B cell (primary cell): ENCODE measurements at regions not wholly inside any gene's neighbourhood (a gene's known extent, or its start where the extent isn't known, plus 50 kb on each side); places are given as distances from the start of the nearest gene placed in this dataset.

Experiments
- ATAC-seq: fragments of 200-7000 bp; cut with Tn5 transposase; one replicate; pipeline ENCODE4 v1.10.0; 2021; ENCODE audit warnings: low read depth, mild to moderate bottlenecking, moderate number of reproducible peaks, moderate library complexity
- CTCF ChIA-PET: fragments of 350-600 bp; sonication (Branson Sonifier 250); formaldehyde crosslinking; loops from one replicate; lab custom pipeline; 2021; ENCODE audit warnings: antibody characterized with exemption, inconsistent platforms; lab: Charles Lee
- POLR2A ChIA-PET: fragments of 350-600 bp; sonication (Branson Sonifier 250); formaldehyde crosslinking; loops from one replicate; lab custom pipeline; 2021; ENCODE audit warnings: antibody characterized with exemption; lab: Charles Lee
- DNase-seq: peaks from one replicate; pipeline ENCODE4 v3.0.0; 2013
- H2AFZ ChIP-seq: 2 replicates; pipeline ENCODE4 v1.6.1; 2012; ENCODE audit warnings: mild to moderate bottlenecking, low read depth, low read length; ENCODE audit not compliant: insufficient read depth, poor library complexity, severe bottlenecking
- H3K27ac ChIP-seq, 2 donors: 1 replicate in 1 of 2; 2 replicates in 1 of 2; pipeline ENCODE4 v1.5.1; 2012 to 2013; ENCODE audit warnings: low read length in 2 of 2, mild to moderate bottlenecking in 2 of 2, moderate library complexity in 1 of 2
- H3K27me3 ChIP-seq, 4 experiments: fragments of 200-600 bp in 1 of 4; sonication (generic) in 1 of 4; replicated peaks in 1 of 4; 1 replicate in 2 of 4; 2 replicates in 2 of 4; pipeline versions ENCODE4 v1.6.1 to v1.7.0; 2013 to 2016; ENCODE audit warnings: low read length in 3 of 4, mild to moderate bottlenecking in 2 of 4, mixed read lengths in 1 of 4, moderate library complexity in 1 of 4; ENCODE audit not compliant: insufficient read depth in 4 of 4, control insufficient read depth in 3 of 4; ENCODE audit errors: control extremely low read depth in 1 of 4
- H3K36me3 ChIP-seq, 2 experiments: replicated peaks in 1 of 2; 1 replicate in 1 of 2; 2 replicates in 1 of 2; pipeline versions ENCODE4 v1.6.1 to v1.7.1; 2013; ENCODE audit warnings: low read length in 1 of 2; ENCODE audit not compliant: insufficient read depth in 2 of 2, control insufficient read depth in 1 of 2; ENCODE audit errors: control extremely low read depth in 1 of 2, extremely low read depth in 1 of 2
- H3K4me1 ChIP-seq, 2 donors: fragments of 200-600 bp in 1 of 2; sonication (generic) in 1 of 2; 1 replicate in 1 of 2; 2 replicates in 1 of 2; pipeline versions ENCODE4 v1.5.1 to v1.6.1; 2013 to 2017; ENCODE audit warnings: low read length in 2 of 2; ENCODE audit not compliant: control insufficient read depth in 2 of 2, insufficient read depth in 2 of 2
- H3K4me2 ChIP-seq: replicated peaks from 2 replicates; pipeline ENCODE3; 2012; ENCODE audit warnings: mild to moderate bottlenecking, low read depth, low read length; ENCODE audit not compliant: poor library complexity, severe bottlenecking
- H3K4me3 ChIP-seq, 5 experiments: fragments of 200-600 bp in 1 of 5; sonication (generic) in 1 of 5; 1 replicate in 3 of 5; 2 replicates in 2 of 5; pipeline versions ENCODE4 v1.5.1 to v1.7.0; 2011 to 2016; ENCODE audit warnings: low read length in 4 of 5, mild to moderate bottlenecking in 4 of 5, low read depth in 2 of 5, control low read depth in 1 of 5, moderate library complexity in 1 of 5; ENCODE audit not compliant: insufficient read depth in 1 of 5; ENCODE audit errors: control extremely low read depth in 1 of 5, extremely low read depth in 1 of 5
- H3K79me2 ChIP-seq: fragments of 200-600 bp; sonication (generic); one replicate; pipeline ENCODE4 v1.6.0; 2016; ENCODE audit warnings: low read length; ENCODE audit not compliant: control insufficient read depth, insufficient read depth
- H3K9ac ChIP-seq: fragments of 200-600 bp; sonication (generic); 2 replicates; pipeline ENCODE4 v1.6.1; 2017; ENCODE audit warnings: mild to moderate bottlenecking, low read length, moderate library complexity
- H3K9me3 ChIP-seq, 3 donors: one replicate each; pipeline versions ENCODE4 v1.6.1 to v1.7.1; 2013; ENCODE audit warnings: low read length in 2 of 3; ENCODE audit not compliant: control insufficient read depth in 2 of 3, insufficient read depth in 1 of 3; ENCODE audit errors: control extremely low read depth in 1 of 3
- H4K20me1 ChIP-seq: 2 replicates; pipeline ENCODE4 v1.6.0; 2012; ENCODE audit warnings: mild to moderate bottlenecking, low read length; ENCODE audit not compliant: insufficient read depth, control insufficient read depth, poor library complexity, severe bottlenecking
- H3K27ac Mint-ChIP-seq: one replicate; pipeline ENCODE4 v1.8.0; 2021; ENCODE audit warnings: mixed read lengths
- H3K27me3 Mint-ChIP-seq: one replicate; pipeline ENCODE4 v1.8.0; 2021; ENCODE audit warnings: mixed read lengths
- H3K4me1 Mint-ChIP-seq: one replicate; pipeline ENCODE4 v1.8.0; 2021; ENCODE audit warnings: mixed read lengths
- H3K4me3 Mint-ChIP-seq: one replicate; pipeline ENCODE4 v1.8.0; 2021; ENCODE audit warnings: mixed read lengths
- H3K9me3 Mint-ChIP-seq: one replicate; pipeline ENCODE4 v1.8.0; 2022; ENCODE audit warnings: mixed read lengths; ENCODE audit not compliant: insufficient read depth
- CTCF ChIP-seq: fragments of 200-600 bp; IDR thresholded peaks from one replicate; pipeline ENCODE4 v1.8.0; 2022; ENCODE audit warnings: antibody characterized with exemption, mild to moderate bottlenecking
- EZH2 ChIP-seq: IDR thresholded peaks from 2 replicates; pipeline ENCODE4 v1.6.1; 2012; ENCODE audit warnings: borderline replicate concordance, low read depth, mild to moderate bottlenecking, moderate library complexity, low read length; ENCODE audit not compliant: insufficient read depth, poor library complexity, severe bottlenecking
- WGBS: methylation state at CpG from one replicate; pipeline ENCODE4 v1.1.5; 2013; ENCODE audit warnings: missing lambda C conversion rate; ENCODE audit not compliant: insufficient coverage; 5-methylcytosine and 5-hydroxymethylcytosine counted together
- intact Hi-C: fragments of 100-400 bp; cut with micrococcal nuclease; formaldehyde crosslinking; loops from one replicate; pipeline ENCODE4 v1.10.0; 2022

DNA sequence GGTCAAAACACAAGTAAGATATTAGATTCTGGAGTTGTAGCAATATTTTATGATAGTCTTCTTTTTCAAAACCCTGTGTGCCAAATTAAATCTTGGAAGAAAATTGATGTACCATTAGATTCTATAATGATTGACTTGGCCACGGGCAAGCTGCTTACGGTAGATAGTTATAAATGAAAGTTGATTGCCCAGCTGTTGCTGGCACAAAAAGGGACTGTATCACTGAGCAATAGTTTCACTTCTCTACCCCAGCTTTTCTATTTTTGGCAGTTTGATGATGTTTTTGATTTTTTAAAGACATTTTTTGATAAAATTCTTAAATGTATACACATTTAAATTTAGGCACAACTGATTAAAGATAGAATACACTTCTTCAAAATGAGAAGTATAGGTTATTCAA, 333.3 kb downstream of the TRAM1L1 start:
- ChIA-PET CTCF (no interaction called here), POLR2A (no interaction called here)
- no peak overlapping the region for H3K27ac Mint-ChIP-seq
- no peaks in the 10 kb centered on the region for H3K27me3 Mint-ChIP-seq
- intact Hi-C loops = no loop called here
- no peak overlapping the region for H2AFZ ChIP-seq
- no peak overlapping the region for H3K4me3 ChIP-seq
- H3K36me3 ChIP-seq = no peaks in the 10 kb centered on the region
- no peaks in the 10 kb centered on the region for H4K20me1 ChIP-seq
- H3K4me1 ChIP-seq = no peaks in the 10 kb centered on the region
- H3K9ac ChIP-seq = no peak overlapping the region
- no peaks in the 10 kb centered on the region for H3K9me3 ChIP-seq
- 63% methylated on average over 2 of the region's 2 CpGs for WGBS
- no peak for DNase-seq
- TF ChIP-seq EZH2 (no peak), CTCF (no peak)
- H3K79me2 ChIP-seq = no peaks in the 10 kb centered on the region
- no peak for ATAC-seq
- no peaks in the 10 kb centered on the region for H3K9me3 Mint-ChIP-seq
- H3K27ac ChIP-seq = no peak overlapping the region
- H3K4me2 ChIP-seq = no peak overlapping the region
- H3K4me3 Mint-ChIP-seq = no peak overlapping the region
- no peaks in the 10 kb centered on the region for H3K4me1 Mint-ChIP-seq
- H3K27me3 ChIP-seq = no peaks in the 10 kb centered on the region

DNA sequence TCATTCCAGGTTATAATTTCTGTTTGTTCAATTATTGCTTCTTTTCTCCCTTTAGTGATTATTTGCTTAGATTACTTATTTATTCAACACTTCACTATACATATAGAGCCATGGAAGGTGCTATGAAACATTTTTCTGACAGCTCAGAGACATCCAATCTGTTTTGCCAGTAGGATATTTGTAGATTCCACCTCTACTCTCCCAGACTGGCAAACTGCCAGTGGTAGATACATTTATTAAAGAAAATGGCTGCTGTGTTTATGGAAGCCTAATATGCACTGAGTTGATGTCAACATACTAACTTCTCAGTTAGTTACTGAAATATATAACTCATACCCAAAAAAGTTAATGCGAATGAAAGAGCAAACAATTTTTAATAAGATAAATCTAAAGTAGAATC, 348.6 kb downstream of the TRAM1L1 start:
- ATAC-seq = no peak
- Histone ChIP-seq H2AFZ (no peak overlapping the region), H4K20me1 (no peaks in the 10 kb centered on the region), H3K9ac (no peak overlapping the region), H3K4me3 (no peak overlapping the region), H3K27ac (no peak overlapping the region), H3K4me2 (no peak overlapping the region), H3K4me1 (no peaks in the 10 kb centered on the region), H3K27me3 (no peaks in the 10 kb centered on the region), H3K36me3 (no peaks in the 10 kb centered on the region), H3K9me3 (no peaks in the 10 kb centered on the region), H3K79me2 (no peaks in the 10 kb centered on the region)
- POLR2A ChIA-PET = no interaction called here
- Mint-ChIP-seq H3K9me3 (peaks cover 8% of the 10 kb centered on the region), H3K27ac (no peak overlapping the region), H3K27me3 (no peaks in the 10 kb centered on the region), H3K4me3 (no peak overlapping the region), H3K4me1 (no peaks in the 10 kb centered on the region)
- no CpG with 5 or more reads among the region's 1 CpG for WGBS
- CTCF ChIA-PET = no interaction called here
- TF ChIP-seq CTCF = no peak
- TF ChIP-seq EZH2 = no peak
- DNase-seq = no peak
- intact Hi-C loops = no loop called here
